Right cardiac atrium (tissue), 5 donors: ENCODE measurements at regions not wholly inside any gene's neighbourhood (a gene's known extent, or its start where the extent isn't known, plus 50 kb on each side); places are given as distances from the start of the nearest gene placed in this dataset.
"Not testable (repeated sequence)": the region's sequence is repeated elsewhere in the genome, so short reads cannot be mapped to it uniquely, and the experiment has no call there.

Experiments
- ATAC-seq, 2 donors: fragments of 200-7000 bp; cut with Tn5 transposase; one replicate each; pipeline versions ENCODE4 v1.8.0 to v1.9.1; 2020; ENCODE audit warnings: moderate library complexity in 2 of 2, mild to moderate bottlenecking in 1 of 2
- DNase-seq, 3 donors: peaks; one replicate each; pipeline ENCODE4 v3.0.0-alpha.2; 2020
- H3K27ac ChIP-seq: one replicate; pipeline ENCODE4 v1.5.1; 2013; ENCODE audit warnings: mild to moderate bottlenecking, low read length, control low read depth, moderate library complexity
- H3K27me3 ChIP-seq: one replicate; pipeline ENCODE4 v1.6.1; 2013; ENCODE audit not compliant: control insufficient read depth, insufficient read depth
- H3K4me1 ChIP-seq: one replicate; pipeline ENCODE4 v1.6.1; 2013; ENCODE audit warnings: low read length; ENCODE audit not compliant: control insufficient read depth, insufficient read depth
- H3K4me3 ChIP-seq: one replicate; pipeline ENCODE4 v1.5.1; 2013; ENCODE audit warnings: low read length, control low read depth
- H3K9me3 ChIP-seq: one replicate; pipeline ENCODE4 v1.6.1; 2013; ENCODE audit warnings: low read length; ENCODE audit not compliant: control insufficient read depth
- WGBS: extraction: QIAGEN DNeasy Blood & Tissue Kit; methylation state at CpG from one replicate; pipeline ENCODE4 v1.1.7; 2013; 5-methylcytosine and 5-hydroxymethylcytosine counted together
- intact Hi-C, 4 donors: fragments of 100-400 bp; cut with DNase I; formaldehyde crosslinking; loops; one replicate each; pipeline versions ENCODE4 v1.11.0 to v1.14.0; 2022 to 2023
- donor health status: healthy with polysubstance abuse.
- donor health status: DM: no; HTN: yes; CAD: no.
- donor health status: DM: no; HTN: no; CAD: no.
- donor health status: DM: no; HTN: yes; CAD: no; lungs with severe emphysema.
- donor health status: DM: yes; HTN: yes; CAD: no.

- ATAC-seq (no peak), DNase-seq (no peak)
- Histone ChIP-seq H3K4me3 (no peak overlapping the region), H3K27ac (no peak overlapping the region), H3K27me3 (no peaks in the 10 kb centered on the region), H3K4me1 (no peaks in the 10 kb centered on the region), H3K9me3 (no peaks in the 10 kb centered on the region)
- intact Hi-C loops, result no loop called here
- WGBS, result 69% methylated on average over 6 of the region's 6 CpGs
Observed at GRCh38 chr10:120051671-120052070, 159.1 kb downstream of the SEC23IP start.

GRCh38 chr10:120052964-120053702, 160.6 kb downstream of the SEC23IP start:
- Histone ChIP-seq H3K9me3 (no peaks in the 10 kb centered on the region), H3K4me1 (no peaks in the 10 kb centered on the region), H3K27ac (no peak overlapping the region), H3K27me3 (no peaks in the 10 kb centered on the region), H3K4me3 (no peak overlapping the region)
- WGBS, result 65% methylated on average over 1 of the region's 1 CpG
- no peak for ATAC-seq
- intact Hi-C loops, result no loop called here
- no peak for DNase-seq

GRCh38 chr10:120059790-120060189, 167.3 kb downstream of the SEC23IP start:
- H3K4me3 ChIP-seq, DNase-seq, H3K9me3 ChIP-seq, H3K27me3 ChIP-seq, intact Hi-C loops, ATAC-seq, H3K27ac ChIP-seq, H3K4me1 ChIP-seq: not testable (repeated sequence)
- 95% methylated on average over 5 of the region's 5 CpGs for WGBS

- DNase-seq (no peak), ATAC-seq (no peak)
- Histone ChIP-seq H3K4me1 (no peaks in the 10 kb centered on the region), H3K27ac (no peak overlapping the region), H3K9me3 (no peaks in the 10 kb centered on the region), H3K27me3 (no peaks in the 10 kb centered on the region), H3K4me3 (no peak overlapping the region)
- intact Hi-C loops, result no loop called here
- WGBS, result 92% methylated on average over 2 of the region's 2 CpGs
Observed at GRCh38 chr10:120067427-120067826, 174.9 kb downstream of the SEC23IP start.

DNA sequence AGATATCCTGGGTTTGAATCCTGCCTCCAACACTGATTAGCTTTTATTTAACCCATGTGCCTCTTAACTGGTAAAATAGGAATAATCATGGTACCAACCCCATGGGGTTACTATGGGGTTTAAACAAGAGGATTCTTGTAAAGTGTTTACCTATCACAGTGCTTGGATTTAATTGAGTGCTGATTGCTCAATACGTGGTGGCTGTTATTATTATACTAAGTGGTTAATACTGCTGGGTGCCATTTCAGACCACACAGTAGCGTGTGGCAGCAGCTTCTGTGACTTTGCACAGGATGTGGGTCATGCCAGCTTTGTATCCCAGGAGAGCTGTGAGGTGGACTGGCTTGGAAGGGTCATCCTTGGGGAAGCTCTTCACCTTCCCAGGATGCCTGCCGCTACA, 177.2 kb downstream of the SEC23IP start:
- ATAC-seq, result no peak
- 50% methylated on average over 3 of the region's 3 CpGs for WGBS
- intact Hi-C loops, result no loop called here

GRCh38 chr10:120075349-120075748, 182.8 kb downstream of the SEC23IP start:
- 81% methylated on average over 5 of the region's 5 CpGs for WGBS
- Histone ChIP-seq H3K9me3 (no peaks in the 10 kb centered on the region), H3K27me3 (no peaks in the 10 kb centered on the region), H3K4me3 (no peak overlapping the region), H3K27ac (no peak overlapping the region), H3K4me1 (no peaks in the 10 kb centered on the region)
- DNase-seq (no peak), ATAC-seq (no peak)
- intact Hi-C loops, result no loop called here

More for the DNA sequence above, 177.2 kb downstream of the SEC23IP start:
- H3K27ac ChIP-seq, result no peak overlapping the region
- H3K4me3 ChIP-seq, result no peak overlapping the region
- H3K9me3 ChIP-seq, result no peaks in the 10 kb centered on the region
- H3K27me3 ChIP-seq, result no peaks in the 10 kb centered on the region
- DNase-seq, result no peak
- H3K4me1 ChIP-seq, result no peaks in the 10 kb centered on the region

DNA sequence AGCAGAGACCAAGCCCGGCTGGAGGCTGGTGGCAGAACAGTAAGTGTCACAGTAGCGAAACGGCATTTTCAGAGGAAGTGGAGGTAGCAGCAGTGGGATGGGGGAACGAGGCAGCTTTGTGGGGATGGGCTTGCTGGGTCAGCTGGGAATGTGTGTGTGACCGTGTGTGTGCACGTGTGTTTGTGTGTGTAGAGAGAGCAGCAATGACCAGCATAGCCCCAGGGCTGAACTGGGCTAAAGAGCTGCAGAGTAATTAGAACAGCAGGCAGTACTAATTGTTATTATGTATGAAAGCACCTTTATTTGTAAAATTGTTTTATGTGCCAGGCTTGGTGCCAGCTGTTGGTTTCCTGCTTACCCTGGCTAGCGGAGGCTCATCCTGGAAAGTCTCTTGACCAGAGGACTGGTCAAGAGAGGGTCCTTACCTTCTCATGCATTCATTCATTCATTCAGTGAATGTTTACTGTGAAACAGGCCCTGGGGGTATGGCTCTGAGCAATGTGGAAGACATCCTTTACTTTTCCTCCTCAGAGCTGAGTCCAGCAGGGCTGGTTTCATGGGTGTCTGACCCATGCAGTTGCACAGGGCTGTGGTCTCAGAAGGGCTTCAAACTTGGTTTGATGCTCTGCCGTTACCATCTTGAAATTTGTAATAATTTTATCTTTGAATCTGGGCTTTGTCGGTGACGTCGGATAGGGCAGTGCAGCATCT, 184.6 kb downstream of the SEC23IP start:
- ATAC-seq (no peak), DNase-seq (no peak)
- 64% methylated on average over 11 of the region's 11 CpGs for WGBS
- H3K9me3 ChIP-seq, result no peaks in the 10 kb centered on the region
- no peak overlapping the region for H3K4me3 ChIP-seq
- no peak overlapping the region for H3K27ac ChIP-seq
- intact Hi-C loops, result no loop called here
- H3K27me3 ChIP-seq, result no peaks in the 10 kb centered on the region
- no peaks in the 10 kb centered on the region for H3K4me1 ChIP-seq

- Histone ChIP-seq H3K27me3 (no peaks in the 10 kb centered on the region), H3K9me3 (no peaks in the 10 kb centered on the region), H3K4me1 (no peaks in the 10 kb centered on the region), H3K27ac (no peak overlapping the region), H3K4me3 (no peak overlapping the region)
- intact Hi-C loops, result no loop called here
- ATAC-seq (no peak), DNase-seq (no peak)
- WGBS, result 51% methylated on average over 14 of the region's 14 CpGs
Observed at GRCh38 chr10:120077707-120078492, 185.4 kb downstream of the SEC23IP start.

- WGBS, result 33% methylated on average over 5 of the region's 5 CpGs
- no peak for ATAC-seq
- Histone ChIP-seq H3K27me3 (no peaks in the 10 kb centered on the region), H3K9me3 (no peaks in the 10 kb centered on the region), H3K4me1 (no peaks in the 10 kb centered on the region), H3K27ac (no peak overlapping the region), H3K4me3 (no peak overlapping the region)
- intact Hi-C loops, result no loop called here
- DNase-seq, result no peak
Observed at GRCh38 chr10:120085096-120085796, 192.7 kb downstream of the SEC23IP start.

DNA sequence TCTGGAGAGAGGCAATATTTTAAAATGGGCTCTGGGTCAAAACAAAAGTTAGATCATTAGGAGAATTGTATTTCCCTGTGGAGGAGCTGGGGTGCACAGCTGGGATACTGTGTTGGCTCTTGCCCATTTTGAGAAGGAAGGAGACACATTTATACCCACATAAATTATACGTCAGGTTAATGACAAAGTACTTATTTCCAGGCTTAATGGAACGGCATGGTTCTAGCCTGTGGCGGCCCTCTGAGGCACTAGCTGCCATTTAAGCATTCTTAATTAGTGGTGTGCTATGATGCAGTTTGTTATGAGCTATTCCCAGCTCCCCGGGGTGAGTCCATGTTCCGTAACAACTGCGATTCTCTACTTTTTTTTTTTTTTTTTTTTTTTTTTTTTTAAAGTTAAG, 193.5 kb downstream of the SEC23IP start:
- Histone ChIP-seq H3K27me3 (no peaks in the 10 kb centered on the region), H3K4me3 (no peak overlapping the region), H3K4me1 (no peaks in the 10 kb centered on the region), H3K27ac (no peak overlapping the region), H3K9me3 (no peaks in the 10 kb centered on the region)
- ATAC-seq (no peak), DNase-seq (no peak)
- intact Hi-C loops, result no loop called here
- 89% methylated on average over 6 of the region's 6 CpGs for WGBS

DNA sequence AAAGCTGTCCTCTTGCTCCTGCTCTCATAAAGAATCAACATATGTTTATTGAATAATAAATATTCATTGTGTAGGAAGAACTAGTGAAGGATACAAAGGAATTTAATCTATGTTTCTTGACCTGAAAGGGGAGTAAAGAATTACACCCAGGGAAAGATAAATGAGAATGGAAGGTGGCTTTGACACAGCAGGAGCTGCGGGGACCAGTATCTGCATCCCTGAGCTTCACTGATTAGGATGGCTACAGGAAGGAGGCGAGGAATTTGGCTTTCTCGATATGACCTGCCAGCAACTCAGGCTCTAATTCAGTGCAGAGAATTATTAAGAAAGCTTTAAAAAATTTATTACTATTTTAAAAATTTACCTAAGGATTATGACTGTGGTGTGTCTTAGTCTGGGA, 194.6 kb downstream of the SEC23IP start:
- DNase-seq, result no peak
- no peaks in the 10 kb centered on the region for H3K27me3 ChIP-seq
- no peak overlapping the region for H3K27ac ChIP-seq
- intact Hi-C loops, result no loop called here
- no peaks in the 10 kb centered on the region for H3K4me1 ChIP-seq
- ATAC-seq, result no peak
- WGBS, result 33% methylated on average over 3 of the region's 3 CpGs
- no peaks in the 10 kb centered on the region for H3K9me3 ChIP-seq
- H3K4me3 ChIP-seq, result no peak overlapping the region
